ENCODE measurements at regions not wholly inside any gene's neighbourhood (a gene's known extent, or its start where the extent isn't known, plus 50 kb on each side); places are given as distances from the start of the nearest gene placed in this dataset.

DNA sequence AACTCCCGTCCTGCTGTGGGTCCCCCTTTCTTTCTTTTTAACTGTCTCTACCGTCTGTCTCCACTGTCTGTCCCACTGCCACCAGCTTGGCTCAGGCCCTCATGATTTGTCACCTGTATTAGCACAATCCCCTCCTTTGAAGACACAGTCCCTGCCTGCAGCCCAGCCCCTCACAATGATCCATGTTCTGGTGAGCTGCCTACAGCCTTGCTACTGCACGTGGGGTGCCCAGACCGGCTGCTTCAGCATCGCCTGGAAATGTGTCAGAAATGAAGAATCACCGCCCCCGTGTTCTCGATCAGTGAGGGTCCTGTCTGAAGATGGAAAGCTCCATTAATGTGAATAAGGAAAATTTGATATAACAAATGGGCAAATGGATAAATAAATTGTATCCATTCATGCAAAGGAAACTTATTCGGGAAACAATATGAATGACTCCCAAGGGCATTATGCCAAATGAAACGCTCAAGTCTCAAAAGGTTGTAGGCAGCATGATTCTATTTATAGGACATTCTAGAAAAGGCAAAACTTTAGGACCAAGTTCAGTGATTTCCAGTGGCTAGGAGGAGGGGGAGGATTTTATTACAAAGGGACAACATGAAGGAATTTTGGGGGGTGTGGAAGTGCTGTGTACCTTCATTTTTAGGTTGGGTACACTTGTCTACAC, 59.4 kb upstream of the CD83 start:
- H3K4me1 Mint-ChIP-seq = no peaks in the 10 kb centered on the region

DNA sequence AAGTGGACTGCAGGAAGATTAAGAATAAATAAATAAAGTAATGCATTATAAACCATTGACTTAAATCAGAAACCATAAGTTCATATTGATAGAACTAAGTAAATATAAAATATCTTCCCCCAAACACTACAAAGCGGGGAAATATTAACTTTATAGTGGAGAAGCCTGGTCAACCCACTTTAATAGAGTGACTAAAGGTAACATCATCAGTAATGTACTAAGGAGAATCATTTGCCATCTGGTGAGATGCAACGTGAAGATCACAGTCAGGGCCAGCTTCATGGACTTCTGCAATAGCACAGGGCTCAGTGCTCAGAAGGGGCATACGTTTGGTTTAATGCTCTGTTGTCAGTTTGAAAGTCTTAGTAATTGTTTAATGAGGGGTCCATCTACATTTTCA, 58.8 kb upstream of the CD83 start:
- Histone ChIP-seq H3K4me1 (ENCODE audit: control insufficient read depth in 2 of 2, insufficient read depth in 2 of 2, low read length in 2 of 2) (no peaks in the 10 kb centered on the region), H2AFZ (ENCODE audit: insufficient read depth, low read depth, low read length, poor library complexity, severe bottlenecking) (no peak overlapping the region), H3K9ac (ENCODE audit: low read length) (no peak overlapping the region), H3K79me2 (ENCODE audit: control insufficient read depth, insufficient read depth, low read length) (no peaks in the 10 kb centered on the region), H4K20me1 (ENCODE audit: control insufficient read depth, insufficient read depth, low read length, poor library complexity, severe bottlenecking) (no peaks in the 10 kb centered on the region), H3K36me3 (replicated peaks in 1 of 2; ENCODE audit: control extremely low read depth in 1 of 2, control insufficient read depth in 1 of 2, extremely low read depth in 1 of 2, insufficient read depth in 2 of 2, low read length in 1 of 2) (no peaks in the 10 kb centered on the region), H3K27me3 (replicated peaks in 1 of 4; ENCODE audit: control extremely low read depth in 1 of 4, control insufficient read depth in 3 of 4, insufficient read depth in 4 of 4, low read length in 3 of 4) (no peaks in the 10 kb centered on the region), H3K4me2 (replicated peaks; ENCODE audit: low read depth, low read length, poor library complexity, severe bottlenecking) (no peak overlapping the region), H3K9me3 (ENCODE audit: control extremely low read depth in 1 of 3, control insufficient read depth in 2 of 3, insufficient read depth in 1 of 3, low read length in 2 of 3) (peaks cover 0 to 4% (median 4%) of the 10 kb centered on the region in 3 donors), H3K4me3 (ENCODE audit: control extremely low read depth in 1 of 5, extremely low read depth in 1 of 5, insufficient read depth in 1 of 5, low read depth in 2 of 5, low read length in 4 of 5) (no peak overlapping the region), H3K27ac (ENCODE audit: low read length in 2 of 2) (no peak overlapping the region)
- DNase-seq (no peak), ATAC-seq (ENCODE audit: low read depth) (no peak)
- H3K4me3 Mint-ChIP-seq = no peak overlapping the region
- ChIA-PET CTCF (interaction anchor here (1.2 to 13.2 kb wide), 3 partner anchors 8 to 83 kb away, joined by 3 to 114 read pairs (median 18); no protein-coding TSS in a partner anchor), POLR2A (no interaction called here)
- WGBS (ENCODE audit: insufficient coverage) = no CpG with 5 or more reads among the region's 3 CpGs
- no peak for TF ChIP-seq EZH2 (IDR thresholded peaks at IDR 0.05; ENCODE audit: borderline replicate concordance, insufficient read depth, low read depth, low read length, poor library complexity, severe bottlenecking)
- TF ChIP-seq, protein P1, sequence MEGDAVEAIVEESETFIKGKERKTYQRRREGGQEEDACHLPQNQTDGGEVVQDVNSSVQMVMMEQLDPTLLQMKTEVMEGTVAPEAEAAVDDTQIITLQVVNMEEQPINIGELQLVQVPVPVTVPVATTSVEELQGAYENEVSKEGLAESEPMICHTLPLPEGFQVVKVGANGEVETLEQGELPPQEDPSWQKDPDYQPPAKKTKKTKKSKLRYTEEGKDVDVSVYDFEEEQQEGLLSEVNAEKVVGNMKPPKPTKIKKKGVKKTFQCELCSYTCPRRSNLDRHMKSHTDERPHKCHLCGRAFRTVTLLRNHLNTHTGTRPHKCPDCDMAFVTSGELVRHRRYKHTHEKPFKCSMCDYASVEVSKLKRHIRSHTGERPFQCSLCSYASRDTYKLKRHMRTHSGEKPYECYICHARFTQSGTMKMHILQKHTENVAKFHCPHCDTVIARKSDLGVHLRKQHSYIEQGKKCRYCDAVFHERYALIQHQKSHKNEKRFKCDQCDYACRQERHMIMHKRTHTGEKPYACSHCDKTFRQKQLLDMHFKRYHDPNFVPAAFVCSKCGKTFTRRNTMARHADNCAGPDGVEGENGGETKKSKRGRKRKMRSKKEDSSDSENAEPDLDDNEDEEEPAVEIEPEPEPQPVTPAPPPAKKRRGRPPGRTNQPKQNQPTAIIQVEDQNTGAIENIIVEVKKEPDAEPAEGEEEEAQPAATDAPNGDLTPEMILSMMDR (IDR thresholded peaks at IDR 0.05) = no peak
- intact Hi-C loops (cut with micrococcal nuclease) = no loop called here
- H3K9me3 Mint-ChIP-seq (ENCODE audit: insufficient read depth) = peaks cover 7% of the 10 kb centered on the region
- peaks cover 16% of the 10 kb centered on the region for H3K27me3 Mint-ChIP-seq
- no peaks in the 10 kb centered on the region for H3K4me1 Mint-ChIP-seq
- no peak overlapping the region for H3K27ac Mint-ChIP-seq

More for the DNA sequence above, 59.4 kb upstream of the CD83 start:
- Histone ChIP-seq H4K20me1 (ENCODE audit: control insufficient read depth, insufficient read depth, low read length, poor library complexity, severe bottlenecking) (no peaks in the 10 kb centered on the region), H3K36me3 (replicated peaks in 1 of 2; ENCODE audit: control extremely low read depth in 1 of 2, control insufficient read depth in 1 of 2, extremely low read depth in 1 of 2, insufficient read depth in 2 of 2, low read length in 1 of 2) (no peaks in the 10 kb centered on the region), H3K79me2 (ENCODE audit: control insufficient read depth, insufficient read depth, low read length) (no peaks in the 10 kb centered on the region), H2AFZ (ENCODE audit: insufficient read depth, low read depth, low read length, poor library complexity, severe bottlenecking) (no peak overlapping the region), H3K27ac (ENCODE audit: low read length in 2 of 2) (no peak overlapping the region), H3K27me3 (replicated peaks in 1 of 4; ENCODE audit: control extremely low read depth in 1 of 4, control insufficient read depth in 3 of 4, insufficient read depth in 4 of 4, low read length in 3 of 4) (no peaks in the 10 kb centered on the region), H3K9ac (ENCODE audit: low read length) (no peak overlapping the region), H3K9me3 (ENCODE audit: control extremely low read depth in 1 of 3, control insufficient read depth in 2 of 3, insufficient read depth in 1 of 3, low read length in 2 of 3) (peaks cover 0 to 4% (median 4%) of the 10 kb centered on the region in 3 donors), H3K4me3 (ENCODE audit: control extremely low read depth in 1 of 5, extremely low read depth in 1 of 5, insufficient read depth in 1 of 5, low read depth in 2 of 5, low read length in 4 of 5) (no peak overlapping the region), H3K4me1 (ENCODE audit: control insufficient read depth in 2 of 2, insufficient read depth in 2 of 2, low read length in 2 of 2) (no peaks in the 10 kb centered on the region), H3K4me2 (replicated peaks; ENCODE audit: low read depth, low read length, poor library complexity, severe bottlenecking) (no peak overlapping the region)
- Mint-ChIP-seq H3K9me3 (ENCODE audit: insufficient read depth) (peaks cover 7% of the 10 kb centered on the region), H3K27me3 (peaks cover 16% of the 10 kb centered on the region), H3K4me3 (no peak overlapping the region), H3K27ac (no peak overlapping the region)
- ATAC-seq (ENCODE audit: low read depth) (no peak), DNase-seq (no peak)
- TF ChIP-seq, protein P1 (IDR thresholded peaks at IDR 0.05) = no peak
- no peak for TF ChIP-seq EZH2 (IDR thresholded peaks at IDR 0.05; ENCODE audit: borderline replicate concordance, insufficient read depth, low read depth, low read length, poor library complexity, severe bottlenecking)
- 98% methylated on average over 9 of the region's 10 CpGs for WGBS (ENCODE audit: insufficient coverage)
- ChIA-PET CTCF (interaction anchor here (1.2 to 13.2 kb wide), 4 partner anchors 9 to 145 kb away, joined by 3 to 114 read pairs (median 10); no protein-coding TSS in a partner anchor), POLR2A (no interaction called here)
- intact Hi-C loops (cut with micrococcal nuclease) = no loop called here

Measured in B cell (primary cell).